Keratinocyte (primary cell): ENCODE measurements at regions not wholly inside any gene's neighbourhood (a gene's known extent, or its start where the extent isn't known, plus 50 kb on each side); places are given as distances from the start of the nearest gene placed in this dataset.

Source experiments
- DNase-seq: peaks from one replicate; pipeline ENCODE4 v3.0.0-alpha.2; 2011; ENCODE audit warnings: low read depth, missing footprints, low spot score
- FAIRE-seq: peaks from 2 replicates; lab custom pipeline; 2011; peaks lifted over from hg19 to GRCh38; lab: Jason Lieb, UNC
- H2AFZ ChIP-seq: 2 replicates; pipeline ENCODE4 v1.6.0; 2012; ENCODE audit warnings: low read length, control low read depth, inconsistent platforms; ENCODE audit not compliant: control insufficient read depth
- H3K27ac ChIP-seq: 2 replicates; pipeline ENCODE4 v1.5.1; 2011; ENCODE audit warnings: low read length; ENCODE audit not compliant: control insufficient read depth, insufficient read depth
- H3K27me3 ChIP-seq: 3 replicates; pipeline ENCODE4 v1.6.0; 2011; ENCODE audit warnings: low read length; ENCODE audit not compliant: control insufficient read depth, insufficient read depth; ENCODE audit errors: extremely low read depth
- H3K36me3 ChIP-seq, 2 experiments: 2 replicates in 1 of 2; 3 replicates in 1 of 2; pipeline ENCODE4 v1.5.1; 2011; ENCODE audit warnings: low read length in 2 of 2, mild to moderate bottlenecking in 1 of 2; ENCODE audit not compliant: control insufficient read depth in 2 of 2, insufficient read depth in 2 of 2; ENCODE audit errors: extremely low read depth in 1 of 2
- H3K4me1 ChIP-seq: 3 replicates; pipeline ENCODE4 v1.5.1; 2011; ENCODE audit warnings: low read length; ENCODE audit not compliant: control insufficient read depth, insufficient read depth; ENCODE audit errors: extremely low read depth
- H3K4me2 ChIP-seq: 3 replicates; pipeline ENCODE4 v1.6.0; 2011; ENCODE audit warnings: low read depth, low read length; ENCODE audit not compliant: control insufficient read depth, insufficient read depth; ENCODE audit errors: extremely low read depth
- H3K4me3 ChIP-seq, 3 experiments: fragments of 200-600 bp in 1 of 3; sonication (generic) in 1 of 3; 2 replicates in 2 of 3; 3 replicates in 1 of 3; pipeline ENCODE4 v1.5.1; 2011 to 2016; ENCODE audit warnings: low read length in 3 of 3, mild to moderate bottlenecking in 3 of 3, control low read depth in 2 of 3, inconsistent platforms in 1 of 3, low read depth in 1 of 3, mixed read lengths in 1 of 3, mixed run types in 1 of 3, moderate library complexity in 1 of 3; ENCODE audit not compliant: control insufficient read depth in 2 of 3, insufficient read depth in 2 of 3; ENCODE audit errors: extremely low read depth in 1 of 3
- H3K79me2 ChIP-seq: 2 replicates; pipeline ENCODE4 v1.6.0; 2012; ENCODE audit warnings: low read length; ENCODE audit not compliant: control insufficient read depth, insufficient read depth
- H3K9ac ChIP-seq: 3 replicates; pipeline ENCODE4 v1.6.0; 2011; ENCODE audit warnings: low read length; ENCODE audit not compliant: control insufficient read depth, insufficient read depth; ENCODE audit errors: extremely low read depth
- H3K9me1 ChIP-seq: 3 replicates; pipeline ENCODE4 v1.6.0; 2011; ENCODE audit warnings: low read length; ENCODE audit not compliant: control insufficient read depth, insufficient read depth; ENCODE audit errors: extremely low read depth
- H3K9me3 ChIP-seq: 2 replicates; pipeline ENCODE4 v1.5.1; 2012; ENCODE audit warnings: low read depth, low read length; ENCODE audit not compliant: control insufficient read depth
- H4K20me1 ChIP-seq: 3 replicates; pipeline ENCODE4 v1.6.0; 2011; ENCODE audit warnings: low read length; ENCODE audit not compliant: control insufficient read depth, insufficient read depth; ENCODE audit errors: extremely low read depth
- EZH2 ChIP-seq: IDR thresholded peaks from one replicate; pipeline ENCODE4 v1.6.1; 2012; ENCODE audit warnings: inconsistent platforms, mild to moderate bottlenecking, low read length, moderate library complexity
- dilution Hi-C: fragments of 300-500 bp; cut with MboI; formaldehyde crosslinking; loops from one replicate; pipeline ENCODE4 v1.7.0; 2020; ENCODE audit warnings: low sequenced_read_pairs; ENCODE audit not compliant: extremely low pct_ligation_motif_present
- TF ChIP-seq, protein P1 (sequence below), 3 experiments: IDR thresholded peaks in 1 of 3; conservative IDR thresholded peaks in 1 of 3; optimal IDR thresholded peaks in 1 of 3; 2 replicates in 2 of 3; 3 replicates in 1 of 3; pipeline versions ENCODE3 to v1.5.1; 2011; ENCODE audit warnings: low read length in 3 of 3, mild to moderate bottlenecking in 3 of 3, moderate library complexity in 2 of 3, control low read depth in 1 of 3, inconsistent platforms in 1 of 3; ENCODE audit not compliant: insufficient read depth in 2 of 3; ENCODE audit errors: extremely low read depth in 1 of 3

DNA sequence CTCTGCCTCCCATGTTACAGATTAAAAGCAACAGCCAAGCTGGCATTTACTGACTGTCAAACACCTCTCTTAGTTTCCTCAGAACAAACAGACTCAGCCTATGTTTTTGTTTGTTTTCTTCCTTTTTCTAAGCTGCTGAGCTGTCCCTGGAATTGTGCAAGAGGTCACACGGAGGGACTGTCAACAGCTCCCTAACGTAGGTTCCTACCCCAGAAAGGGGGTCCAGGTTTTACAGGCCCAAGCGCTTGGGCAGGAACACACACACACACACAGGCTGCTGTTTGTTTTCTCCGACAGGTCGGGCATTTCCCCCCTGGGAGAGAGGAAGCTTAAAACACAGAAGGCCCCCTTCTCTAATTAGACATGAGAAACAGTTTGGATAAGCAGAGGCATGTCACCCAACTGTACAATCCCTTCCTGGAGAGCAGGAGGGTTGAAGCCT, 739.6 kb upstream of the TBX3 start:
- H3K36me3 ChIP-seq: no peaks in the 10 kb centered on the region
- no peaks in the 10 kb centered on the region for H3K27me3 ChIP-seq
- FAIRE-seq (no peak), DNase-seq (no peak)
- H3K9ac ChIP-seq: no peak overlapping the region
- no peak overlapping the region for H3K4me2 ChIP-seq
- TF ChIP-seq, protein P1, sequence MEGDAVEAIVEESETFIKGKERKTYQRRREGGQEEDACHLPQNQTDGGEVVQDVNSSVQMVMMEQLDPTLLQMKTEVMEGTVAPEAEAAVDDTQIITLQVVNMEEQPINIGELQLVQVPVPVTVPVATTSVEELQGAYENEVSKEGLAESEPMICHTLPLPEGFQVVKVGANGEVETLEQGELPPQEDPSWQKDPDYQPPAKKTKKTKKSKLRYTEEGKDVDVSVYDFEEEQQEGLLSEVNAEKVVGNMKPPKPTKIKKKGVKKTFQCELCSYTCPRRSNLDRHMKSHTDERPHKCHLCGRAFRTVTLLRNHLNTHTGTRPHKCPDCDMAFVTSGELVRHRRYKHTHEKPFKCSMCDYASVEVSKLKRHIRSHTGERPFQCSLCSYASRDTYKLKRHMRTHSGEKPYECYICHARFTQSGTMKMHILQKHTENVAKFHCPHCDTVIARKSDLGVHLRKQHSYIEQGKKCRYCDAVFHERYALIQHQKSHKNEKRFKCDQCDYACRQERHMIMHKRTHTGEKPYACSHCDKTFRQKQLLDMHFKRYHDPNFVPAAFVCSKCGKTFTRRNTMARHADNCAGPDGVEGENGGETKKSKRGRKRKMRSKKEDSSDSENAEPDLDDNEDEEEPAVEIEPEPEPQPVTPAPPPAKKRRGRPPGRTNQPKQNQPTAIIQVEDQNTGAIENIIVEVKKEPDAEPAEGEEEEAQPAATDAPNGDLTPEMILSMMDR (optimal IDR thresholded peaks at IDR 0.05 in 1 of 3, IDR thresholded peaks at IDR 0.05 in 1 of 3, conservative IDR thresholded peaks at IDR 0.05 in 1 of 3; ENCODE audit: extremely low read depth in 1 of 3, insufficient read depth in 2 of 3, low read length in 3 of 3): no peak
- no peak for TF ChIP-seq EZH2
- H3K79me2 ChIP-seq: no peaks in the 10 kb centered on the region
- H3K4me1 ChIP-seq: no peaks in the 10 kb centered on the region
- no peak overlapping the region for H3K4me3 ChIP-seq
- no peaks in the 10 kb centered on the region for H3K9me1 ChIP-seq
- no peaks in the 10 kb centered on the region for H4K20me1 ChIP-seq
- dilution Hi-C loops: no loop called here
- no peak overlapping the region for H2AFZ ChIP-seq
- no peak overlapping the region for H3K27ac ChIP-seq
- no peaks in the 10 kb centered on the region for H3K9me3 ChIP-seq

DNA sequence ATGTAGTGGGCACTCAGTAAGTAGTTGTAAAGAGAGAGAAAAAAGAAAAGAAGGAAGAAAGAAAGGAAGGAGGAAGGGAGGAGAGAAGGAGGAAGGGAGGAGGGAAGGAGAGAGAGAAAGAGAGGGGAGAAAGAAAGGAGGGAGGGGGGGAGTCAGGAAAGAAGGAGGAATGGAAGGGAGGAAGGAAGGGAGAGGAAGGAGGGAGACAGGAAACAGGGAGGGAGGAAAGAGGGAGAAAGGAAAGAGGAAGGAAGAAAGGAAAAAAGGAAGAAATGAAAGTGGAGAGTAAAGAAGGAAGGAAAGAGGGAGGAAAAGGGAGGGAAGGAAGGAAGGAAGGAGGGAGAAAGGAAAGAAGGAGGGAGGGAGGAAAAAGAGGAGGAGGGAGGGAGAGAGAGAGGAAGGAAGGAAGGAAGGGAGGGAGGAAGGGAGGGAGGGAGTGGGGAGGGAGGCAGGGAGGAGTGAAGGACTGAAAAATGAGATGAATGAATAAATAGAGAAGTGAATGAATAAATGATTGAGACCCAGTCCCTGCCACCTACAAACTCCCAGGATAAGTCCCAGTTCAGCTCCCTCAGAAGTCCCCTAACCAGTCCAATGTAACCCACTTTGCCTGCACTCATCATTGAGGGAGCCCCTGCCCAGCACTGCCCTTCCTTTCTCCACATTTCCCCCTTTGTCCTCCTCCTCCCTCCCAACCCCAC, 739.0 kb upstream of the TBX3 start:
- Histone ChIP-seq H2AFZ (no peak overlapping the region), H4K20me1 (no peaks in the 10 kb centered on the region), H3K79me2 (no peaks in the 10 kb centered on the region), H3K27me3 (no peaks in the 10 kb centered on the region), H3K9me3 (no peaks in the 10 kb centered on the region), H3K4me2 (no peak overlapping the region), H3K27ac (no peak overlapping the region), H3K4me3 (no peak overlapping the region), H3K4me1 (no peaks in the 10 kb centered on the region), H3K9ac (no peak overlapping the region), H3K9me1 (no peaks in the 10 kb centered on the region), H3K36me3 (no peaks in the 10 kb centered on the region)
- no peak for TF ChIP-seq EZH2
- TF ChIP-seq, protein P1 (optimal IDR thresholded peaks at IDR 0.05 in 1 of 3, IDR thresholded peaks at IDR 0.05 in 1 of 3, conservative IDR thresholded peaks at IDR 0.05 in 1 of 3; ENCODE audit: extremely low read depth in 1 of 3, insufficient read depth in 2 of 3, low read length in 3 of 3): no peak
- dilution Hi-C loops: no loop called here
- DNase-seq (no peak), FAIRE-seq (no peak)
